ENCODE measurements at regions not wholly inside any gene's neighbourhood (a gene's known extent, or its start where the extent isn't known, plus 50 kb on each side); places are given as distances from the start of the nearest gene placed in this dataset.
"Not testable (repeated sequence)": the region's sequence is repeated elsewhere in the genome, so short reads cannot be mapped to it uniquely, and the experiment has no call there.

DNA sequence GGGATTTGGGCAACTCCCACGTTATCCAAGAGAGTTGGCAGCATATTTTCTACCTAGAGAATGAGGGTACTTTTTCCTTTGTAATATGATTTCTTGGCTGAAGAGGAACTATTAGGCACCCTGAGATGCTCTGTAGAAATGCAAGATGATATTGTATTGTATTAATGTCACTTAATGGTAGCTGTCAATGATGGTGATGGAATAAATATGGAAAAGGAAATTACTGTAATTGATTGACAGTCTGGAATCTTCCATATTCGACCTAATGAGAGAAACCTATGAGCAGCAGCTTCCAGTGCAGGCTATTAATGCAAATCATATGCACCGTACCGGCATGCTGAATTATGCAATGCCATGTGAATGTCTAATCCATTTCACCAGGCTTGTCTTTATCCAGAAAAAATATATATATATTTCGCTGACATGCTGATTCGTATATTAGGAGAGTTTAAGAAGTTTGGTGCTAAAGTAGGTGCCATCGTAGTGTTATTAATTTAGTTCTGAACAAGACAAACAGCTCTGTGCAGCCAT lies 494.2 kb upstream of the JARID2 start:
- no peak for DNase-seq

- peak; percentile 44 to 48 for DNase-seq
Observed at GRCh38 chr6:14754751-14755513, 490.9 kb upstream of the JARID2 start.

- no peak for DNase-seq
Observed at GRCh38 chr6:14756340-14756739, 489.5 kb upstream of the JARID2 start.

DNA sequence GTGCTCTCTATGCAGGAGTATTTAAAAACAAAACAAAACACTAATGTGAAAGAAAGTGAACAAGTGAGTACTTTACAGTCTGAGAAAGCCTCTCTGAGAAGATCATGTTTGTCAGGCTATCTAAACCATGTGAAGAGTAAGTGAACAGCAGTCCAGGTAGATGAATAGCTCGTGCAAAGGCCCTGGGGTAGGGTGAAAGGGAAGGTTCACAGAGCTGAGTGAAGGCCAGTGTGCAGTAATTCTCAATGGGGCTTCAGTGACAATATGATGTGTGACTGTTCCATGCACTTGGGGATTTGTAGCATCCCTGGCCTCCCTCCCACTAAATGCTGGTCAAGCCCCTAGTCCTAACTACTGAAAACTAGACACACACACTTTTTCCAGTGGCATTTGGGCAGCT lies 488.9 kb upstream of the JARID2 start:
- no peak for DNase-seq

DNA sequence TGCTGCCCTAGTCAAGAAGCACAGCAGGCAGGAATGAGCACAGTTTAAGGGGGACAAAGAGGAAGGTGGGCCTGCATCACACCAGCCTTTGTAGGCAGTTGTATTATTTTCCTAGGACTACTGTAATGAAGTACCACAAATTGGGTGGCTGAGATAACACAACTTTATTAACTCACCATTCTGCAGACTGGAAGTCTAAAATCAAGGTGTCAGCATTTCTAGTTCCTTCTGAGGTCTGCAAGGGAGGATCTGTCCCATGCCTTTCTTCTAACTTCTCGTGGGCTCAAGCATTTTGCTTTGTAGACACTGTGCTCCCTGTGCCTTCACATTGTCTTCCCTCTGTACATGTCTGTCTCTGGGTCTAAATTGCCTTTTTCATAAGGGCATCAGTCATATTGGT lies 488.5 kb upstream of the JARID2 start:
- no peak for DNase-seq

DNA sequence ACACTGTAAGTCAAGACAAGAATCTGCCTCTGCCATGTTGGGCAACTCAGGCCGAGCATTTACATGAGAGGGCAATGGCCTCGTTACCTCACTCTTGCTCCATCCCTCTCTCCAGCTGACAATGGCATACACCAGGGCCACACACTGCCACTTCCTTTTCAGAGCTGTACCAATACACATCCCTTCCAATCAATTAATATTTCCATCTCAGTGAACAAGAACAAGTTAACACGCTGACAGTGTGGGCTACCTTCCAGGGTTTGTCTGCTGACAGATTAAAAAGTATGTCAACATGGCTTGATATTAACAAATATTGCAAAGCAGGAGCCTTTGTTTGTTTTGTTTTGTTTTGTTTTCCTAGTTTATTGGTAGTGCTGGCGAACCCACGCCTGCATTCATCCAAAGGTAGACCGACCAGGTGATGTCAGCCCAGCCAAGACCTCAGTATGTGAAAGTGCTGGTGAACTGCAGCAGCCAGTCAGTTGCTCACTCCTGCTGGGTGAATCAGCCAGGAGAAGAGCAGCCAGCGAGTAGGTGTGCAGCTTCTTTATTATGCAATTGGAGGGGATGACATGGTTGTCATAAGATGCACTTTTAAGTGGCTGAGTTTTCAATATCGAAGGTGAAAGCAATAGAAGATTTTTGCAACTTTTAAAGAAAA lies 487.3 kb upstream of the JARID2 start:
- no peak for DNase-seq

- no peak for DNase-seq
Observed at GRCh38 chr6:14759976-14760672, 485.7 kb upstream of the JARID2 start.

DNA sequence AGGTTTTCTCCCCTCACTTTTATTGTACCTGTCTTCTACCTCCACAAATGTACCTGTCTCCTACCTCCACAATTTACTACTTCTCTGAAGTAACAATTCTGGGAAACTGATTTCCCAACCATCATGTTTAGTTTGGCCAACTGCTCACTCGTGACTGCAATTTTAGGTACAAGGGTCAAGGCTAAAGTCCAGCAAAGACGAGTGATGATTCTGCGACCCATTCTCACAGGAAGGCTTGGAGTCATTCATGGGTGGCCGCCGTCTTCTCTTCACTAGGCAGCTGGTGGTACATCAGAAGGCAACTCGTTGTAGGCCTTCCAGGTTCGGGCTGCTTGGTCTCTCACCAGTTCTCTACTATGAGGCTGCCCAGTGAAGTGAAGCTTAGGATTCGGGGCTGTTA lies 483.8 kb upstream of the JARID2 start:
- no peak for DNase-seq

DNA sequence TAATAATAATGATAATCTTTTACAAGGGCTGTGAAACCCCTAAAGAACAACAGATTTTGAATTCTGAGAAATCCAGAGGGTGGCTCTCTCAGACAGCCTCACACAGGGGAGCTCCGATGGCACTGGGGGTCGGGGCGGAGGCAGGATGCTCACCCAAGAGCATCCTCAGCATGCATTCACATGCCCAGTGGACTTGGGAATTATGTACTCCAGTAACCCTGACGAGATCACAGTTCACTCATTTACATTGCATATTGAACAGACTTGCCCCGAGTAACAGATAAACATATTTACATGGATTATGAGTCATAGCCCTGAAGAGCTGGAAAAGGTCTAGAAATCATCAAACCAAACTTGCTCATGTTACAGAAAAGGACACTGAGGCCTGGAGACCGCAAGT lies 482.7 kb upstream of the JARID2 start:
- DNase-seq: no peak

- no peak for DNase-seq
Observed at GRCh38 chr6:14763616-14764015, 482.3 kb upstream of the JARID2 start.

DNA sequence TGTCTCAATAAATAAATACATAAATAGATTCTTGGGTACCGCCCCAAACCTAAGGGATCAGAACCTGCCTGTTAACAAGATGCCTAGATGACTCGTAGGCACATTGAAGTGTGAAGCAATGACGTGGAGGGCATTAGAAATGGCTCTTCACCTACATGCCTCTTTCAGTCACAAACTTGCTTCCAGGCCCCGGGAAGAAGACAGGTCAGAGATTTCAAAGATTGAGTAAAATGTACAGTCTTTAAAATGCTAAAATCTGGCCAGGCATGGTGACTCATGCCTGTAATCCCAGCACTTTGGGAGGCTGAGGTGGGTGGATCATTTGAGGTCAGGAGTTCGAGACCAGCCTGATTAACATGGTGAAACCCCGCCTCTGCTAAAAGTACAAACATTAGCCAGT lies 480.8 kb upstream of the JARID2 start:
- no peak for DNase-seq

GRCh38 chr6:14765721-14766390 lies 480.0 kb upstream of the JARID2 start:
- DNase-seq: no peak

DNA sequence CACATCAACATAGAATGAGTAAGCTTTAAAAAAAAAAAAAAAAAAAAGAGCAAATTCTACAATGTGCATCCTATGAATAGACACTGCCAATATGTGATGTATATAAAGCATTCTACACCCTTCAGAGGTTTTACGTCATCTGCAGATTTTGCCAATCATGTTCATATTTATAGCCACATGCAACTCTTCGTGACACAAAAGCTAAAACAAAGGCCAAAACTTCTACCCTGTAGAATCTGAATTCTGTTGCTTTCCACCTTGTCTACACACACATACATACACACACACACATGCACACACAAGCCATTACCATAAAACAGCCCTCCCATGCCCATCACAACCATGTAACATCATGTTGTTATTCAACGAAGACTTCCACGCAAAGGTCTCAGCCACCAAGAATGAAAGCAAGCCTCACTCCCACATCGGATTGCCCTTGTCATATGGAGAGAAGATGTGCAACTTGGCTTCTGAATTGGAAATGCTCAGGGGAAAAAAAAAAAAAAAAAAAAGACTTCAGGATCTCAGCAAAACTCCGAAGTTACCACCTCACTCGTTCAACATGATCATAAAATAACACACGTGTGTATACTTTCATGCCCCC lies 479.4 kb upstream of the JARID2 start:
- no peak for DNase-seq

- no peak for DNase-seq
Observed at GRCh38 chr6:14767226-14767625, 478.6 kb upstream of the JARID2 start.

GRCh38 chr6:14770040-14770439 lies 475.8 kb upstream of the JARID2 start:
- DNase-seq: no peak

GRCh38 chr6:14770572-14770971 lies 475.3 kb upstream of the JARID2 start:
- DNase-seq: no peak

- DNase-seq: no peak
Observed at GRCh38 chr6:14771016-14771415, 474.9 kb upstream of the JARID2 start.

GRCh38 chr6:14772188-14772587 lies 473.7 kb upstream of the JARID2 start:
- no peak for DNase-seq

GRCh38 chr6:14775528-14775927 lies 470.3 kb upstream of the JARID2 start:
- DNase-seq: no peak

DNA sequence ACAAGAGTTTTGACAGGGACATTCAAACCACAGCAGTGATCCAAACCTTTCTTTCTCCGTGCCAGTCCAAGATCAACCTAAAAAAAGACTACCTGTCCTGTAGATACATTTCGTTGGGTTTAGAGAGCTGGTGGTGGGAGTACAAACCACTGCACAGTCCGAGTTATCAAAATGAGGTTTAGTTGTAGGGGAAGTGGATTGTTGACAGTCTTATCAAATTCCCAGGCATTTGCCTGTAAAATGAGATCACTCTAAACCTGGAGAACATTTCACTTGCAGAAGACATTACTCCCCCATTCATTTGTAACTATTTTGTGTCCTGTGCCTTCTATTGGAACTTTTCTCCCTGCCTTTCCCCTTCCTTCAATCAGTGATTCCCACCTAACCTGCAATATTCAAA lies 469.6 kb upstream of the JARID2 start:
- DNase-seq: no peak

GRCh38 chr6:14781772-14782525 lies 463.9 kb upstream of the JARID2 start:
- no peak for DNase-seq

- not testable (repeated sequence) for DNase-seq
Observed at GRCh38 chr6:14782921-14783464, 462.9 kb upstream of the JARID2 start.

Data from stimulated activated CD4-positive, alpha-beta T cell treated with anti-CD3 and anti-CD28 coated beads, Interleukin-2, amount 100 ng/mL, for 48 hours (primary cell).